ENCODE measurements at regions not wholly inside any gene's neighbourhood (a gene's known extent, or its start where the extent isn't known, plus 50 kb on each side); places are given as distances from the start of the nearest gene placed in this dataset.

- Mint-ChIP-seq H3K36me3 (ENCODE audit: low read depth) (no peaks in the 10 kb centered on the region), H3K27me3 (no peaks in the 10 kb centered on the region), H3K27ac (no peak overlapping the region), H3K4me1 (ENCODE audit: low read depth) (peaks cover 4% of the 10 kb centered on the region), H3K4me3 (peak overlapping the region; percentile 33), H3K9me3 (no peaks in the 10 kb centered on the region)
- intact Hi-C loops (cut with micrococcal nuclease) = no loop called here
- DNase-seq (no peak), ATAC-seq (no peak)
- TF ChIP-seq CTCF (IDR thresholded peaks at IDR 0.05) = no peak
- POLR2A ChIA-PET = interaction anchor here (1.2 kb wide), 1 partner anchor 9 kb away, joined by 4 read pairs; no protein-coding TSS in a partner anchor
- CTCF ChIA-PET = no interaction called here
These were observed 105.8 kb downstream of the FAM53A start for GRCh38 chr4:1578251-1578773.

- Mint-ChIP-seq H3K36me3 (ENCODE audit: low read depth) (no peaks in the 10 kb centered on the region), H3K9me3 (no peaks in the 10 kb centered on the region), H3K27ac (no peak overlapping the region), H3K27me3 (no peaks in the 10 kb centered on the region), H3K4me3 (peak overlapping the region; percentile 33), H3K4me1 (ENCODE audit: low read depth) (peaks cover 4% of the 10 kb centered on the region)
- ChIA-PET POLR2A (interaction anchor here (1.2 kb wide), 1 partner anchor 9 kb away, joined by 4 read pairs; no protein-coding TSS in a partner anchor), CTCF (no interaction called here)
- no peak for DNase-seq
- TF ChIP-seq CTCF (IDR thresholded peaks at IDR 0.05) = no peak
- no peak for ATAC-seq
- intact Hi-C loops (cut with micrococcal nuclease) = no loop called here
These were observed 106.3 kb downstream of the FAM53A start for GRCh38 chr4:1577822-1578217.

GRCh38 chr4:1576961-1577821 lies 106.9 kb downstream of the FAM53A start:
- ATAC-seq = no peak
- Mint-ChIP-seq H3K36me3 (ENCODE audit: low read depth) (no peaks in the 10 kb centered on the region), H3K27ac (no peak overlapping the region), H3K4me3 (no peak overlapping the region), H3K27me3 (no peaks in the 10 kb centered on the region), H3K4me1 (ENCODE audit: low read depth) (peaks cover 4% of the 10 kb centered on the region), H3K9me3 (no peaks in the 10 kb centered on the region)
- intact Hi-C loops (cut with micrococcal nuclease) = no loop called here
- POLR2A ChIA-PET = no interaction called here
- DNase-seq = no peak
- CTCF ChIA-PET = no interaction called here
- no peak for TF ChIP-seq CTCF (IDR thresholded peaks at IDR 0.05)

- DNase-seq (no peak), ATAC-seq (no peak)
- Mint-ChIP-seq H3K27ac (no peak overlapping the region), H3K9me3 (no peaks in the 10 kb centered on the region), H3K4me1 (ENCODE audit: low read depth) (peaks cover 3% of the 10 kb centered on the region), H3K4me3 (no peak overlapping the region), H3K27me3 (no peaks in the 10 kb centered on the region), H3K36me3 (ENCODE audit: low read depth) (no peaks in the 10 kb centered on the region)
- ChIA-PET POLR2A (no interaction called here), CTCF (no interaction called here)
- no peak for TF ChIP-seq CTCF (IDR thresholded peaks at IDR 0.05)
- intact Hi-C loops (cut with micrococcal nuclease) = no loop called here
These were observed 107.7 kb downstream of the FAM53A start for GRCh38 chr4:1576304-1576960.

Data from activated CD8-positive, alpha-beta T cell treated with anti-CD3 and anti-CD28 coated beads for 36 hours (primary cell).